GM23248 (cell line): ENCODE measurements at regions not wholly inside any gene's neighbourhood (a gene's known extent, or its start where the extent isn't known, plus 50 kb on each side); places are given as distances from the start of the nearest gene placed in this dataset.

ENCODE experiments used
- EZH2 ChIP-seq: fragments of 200-600 bp; sonication (generic); IDR thresholded peaks from 2 replicates; pipeline ENCODE4 v1.6.1; 2018; ENCODE audit warnings: antibody characterized with exemption, mild to moderate bottlenecking; ENCODE audit not compliant: insufficient read depth, poor library complexity, severe bottlenecking
- EZH2phosphoT487 ChIP-seq: fragments of 200-600 bp; sonication (generic); IDR thresholded peaks from 2 replicates; pipeline ENCODE4 v1.6.1; 2018; ENCODE audit warnings: antibody characterized with exemption, moderate library complexity, mild to moderate bottlenecking, low read depth; ENCODE audit not compliant: insufficient read depth

DNA sequence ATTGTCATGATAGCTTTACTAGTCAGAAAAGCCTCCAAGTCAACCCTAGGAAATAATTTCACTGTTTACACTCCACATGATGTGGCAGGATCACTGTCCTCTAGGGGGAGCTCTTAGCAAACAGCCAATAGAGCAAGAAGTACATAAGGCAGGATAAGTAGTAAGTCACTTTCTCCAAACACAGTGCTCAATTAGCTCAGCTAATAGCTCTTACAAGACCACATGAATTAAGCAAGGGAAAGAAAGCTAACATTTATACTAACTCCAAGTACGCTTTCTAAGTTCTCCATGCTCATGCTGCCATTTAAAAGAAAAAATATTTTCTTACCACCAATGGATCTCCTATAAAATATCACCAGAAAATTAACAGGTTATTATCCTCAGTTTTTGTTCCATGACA, 66.9 kb upstream of the LRIF1 start:
- no peak for TF ChIP-seq EZH2
- TF ChIP-seq EZH2phosphoT487, result no peak
